PC-3 (cell line): ENCODE measurements at regions not wholly inside any gene's neighbourhood (a gene's known extent, or its start where the extent isn't known, plus 50 kb on each side); places are given as distances from the start of the nearest gene placed in this dataset.

Experiments
- CTCF ChIP-seq: fragments of 300-600 bp; sonication (generic); conservative IDR thresholded peaks from 2 replicates; pipeline ENCODE4 v1.5.1; 2017; ENCODE audit warnings: antibody characterized with exemption, low read depth, mild to moderate bottlenecking, low read length
- EZH2 ChIP-seq: fragments of 300-600 bp; sonication (generic); IDR thresholded peaks from one replicate; pipeline ENCODE4 v1.6.1; 2017; ENCODE audit warnings: antibody characterized with exemption, mild to moderate bottlenecking, low read length; ENCODE audit not compliant: unreplicated experiment
- EZH2phosphoT487 ChIP-seq: fragments of 300-600 bp; sonication (generic); IDR thresholded peaks from 2 replicates; pipeline ENCODE4 v1.6.1; 2018; ENCODE audit warnings: mild to moderate bottlenecking, antibody characterized with exemption, low read length, borderline replicate concordance

GRCh38 chr12:94057262-94058151 is 90.9 kb upstream of the PLXNC1 start:
- TF ChIP-seq CTCF (no peak), EZH2 (no peak), EZH2phosphoT487 (no peak)
